ENCODE measurements at regions not wholly inside any gene's neighbourhood (a gene's known extent, or its start where the extent isn't known, plus 50 kb on each side); places are given as distances from the start of the nearest gene placed in this dataset.

- TF ChIP-seq CTCF (IDR thresholded peaks at IDR 0.05) (no peak), POLR2A (IDR thresholded peaks at IDR 0.05) (no peak)
Measured at GRCh38 chr2:562391-563364, 114.5 kb downstream of the TMEM18 start.
